BLaER1 treated with 17β-estradiol and CSF1 and Interleukin-3, amounts not matched to agents 10 nM and 100 nM (cell line): ENCODE measurements at regions not wholly inside any gene's neighbourhood (a gene's known extent, or its start where the extent isn't known, plus 50 kb on each side); places are given as distances from the start of the nearest gene placed in this dataset.
"Not testable (repeated sequence)": the region's sequence is repeated elsewhere in the genome, so short reads cannot be mapped to it uniquely, and the experiment has no call there.

ENCODE experiments used
- H3K27ac ChIP-seq, 11 experiments: shearing (Covaris generic); formaldehyde crosslinking; 2 replicates each; pipeline ENCODE4 v1.8.1; 2022
- H3K27me3 ChIP-seq, 11 experiments: shearing (Covaris generic); formaldehyde crosslinking; 2 replicates each; pipeline ENCODE4 v1.8.1; 2022
- H3K36me3 ChIP-seq, 11 experiments: shearing (Covaris generic); formaldehyde crosslinking; 2 replicates each; pipeline ENCODE4 v1.8.1; 2022
- H3K4me1 ChIP-seq, 10 experiments: shearing (Covaris generic); formaldehyde crosslinking; 2 replicates each; pipeline ENCODE4 v1.8.1; 2022
- H3K4me2 ChIP-seq, 11 experiments: shearing (Covaris generic); formaldehyde crosslinking; 2 replicates each; pipeline ENCODE4 v1.8.1; 2022
- H3K4me3 ChIP-seq, 10 experiments: shearing (Covaris generic); formaldehyde crosslinking; 2 replicates each; pipeline ENCODE4 v1.8.1; 2022
- H3K9ac ChIP-seq, 11 experiments: shearing (Covaris generic); formaldehyde crosslinking; 2 replicates each; pipeline ENCODE4 v1.8.1; 2022
- H3K9me3 ChIP-seq, 11 experiments: shearing (Covaris generic); formaldehyde crosslinking; replicated peaks in 1 of 11; 2 replicates each; pipeline ENCODE4 v1.8.1; 2022
- H4K20me1 ChIP-seq, 11 experiments: shearing (Covaris generic); formaldehyde crosslinking; 2 replicates each; pipeline ENCODE4 v1.8.1; 2022
- Cebpa-rat ChIP-seq, 11 experiments: shearing (Covaris generic); IDR thresholded peaks; 2 replicates each; pipeline ENCODE4 v1.8.1; 2022

- peak overlapping the region in 3 of 11 experiments; percentile 14 to 24 (median 17); a peak in 4 of 22 replicates for H3K4me2 ChIP-seq
- peaks cover 15 to 37% (median 33%) of the 10 kb centered on the region in 10 experiments for H3K4me1 ChIP-seq
- no peaks in the 10 kb centered on the region for H3K36me3 ChIP-seq
- H3K9me3 ChIP-seq, result no peaks in the 10 kb centered on the region; a peak in 1 of 22 replicates
- H4K20me1 ChIP-seq, result peaks cover 0 to 15% (median 0%) of the 10 kb centered on the region in 11 experiments; a peak in 8 of 22 replicates
- H3K9ac ChIP-seq, result no peak overlapping the region
- H3K27me3 ChIP-seq, result peaks cover 0 to 12% (median 0%) of the 10 kb centered on the region in 11 experiments; a peak in 5 of 22 replicates
- no peak overlapping the region for H3K27ac ChIP-seq
- no peak overlapping the region for H3K4me3 ChIP-seq
- TF ChIP-seq Cebpa-rat (IDR thresholded peaks at IDR 0.05), result no peak
These were observed 180.4 kb downstream of the SMAD6 start for GRCh38 chr15:66882251-66883020.

- Histone ChIP-seq H3K27me3 (peaks cover 0 to 10% (median 0%) of the 10 kb centered on the region in 11 experiments; a peak in 5 of 22 replicates), H3K4me3 (no peak overlapping the region), H3K36me3 (no peaks in the 10 kb centered on the region), H3K27ac (no peak overlapping the region), H4K20me1 (peaks cover 0 to 6% (median 0%) of the 10 kb centered on the region in 11 experiments; a peak in 2 of 22 replicates), H3K9ac (no peak overlapping the region), H3K4me1 (peaks cover 5 to 27% (median 23%) of the 10 kb centered on the region in 10 experiments; a peak in 18 of 20 replicates), H3K9me3 (peaks cover 0 to 5% (median 2%) of the 10 kb centered on the region in 11 experiments; a peak in 8 of 22 replicates), H3K4me2 (peak overlapping the region in 4 of 11 experiments; percentile 3 to 30 (median 10); a peak in 3 of 22 replicates)
- no peak for TF ChIP-seq Cebpa-rat (IDR thresholded peaks at IDR 0.05)
These were observed 181.4 kb downstream of the SMAD6 start for GRCh38 chr15:66883284-66883911.

GRCh38 chr15:66884115-66884622 is 181.2 kb upstream of the SMAD3 start:
- TF ChIP-seq Cebpa-rat (IDR thresholded peaks at IDR 0.05), result no peak
- H3K9me3 ChIP-seq, result peaks cover 4 to 12% (median 9%) of the 10 kb centered on the region in 11 experiments
- no peak overlapping the region for H3K9ac ChIP-seq
- peaks cover 0 to 9% (median 0%) of the 10 kb centered on the region in 11 experiments; a peak in 4 of 22 replicates for H3K27me3 ChIP-seq
- no peaks in the 10 kb centered on the region; a peak in 1 of 22 replicates for H4K20me1 ChIP-seq
- H3K4me3 ChIP-seq, result no peak overlapping the region
- H3K4me2 ChIP-seq, result no peak overlapping the region
- H3K36me3 ChIP-seq, result no peaks in the 10 kb centered on the region
- H3K27ac ChIP-seq, result no peak overlapping the region
- peaks cover 0 to 20% (median 16%) of the 10 kb centered on the region in 10 experiments; a peak in 16 of 20 replicates for H3K4me1 ChIP-seq

- no peak overlapping the region for H3K4me2 ChIP-seq
- H3K36me3 ChIP-seq, result no peaks in the 10 kb centered on the region
- no peak overlapping the region for H3K27ac ChIP-seq
- no peak overlapping the region for H3K9ac ChIP-seq
- H3K27me3 ChIP-seq, result peaks cover 0 to 9% (median 0%) of the 10 kb centered on the region in 11 experiments; a peak in 4 of 22 replicates
- peaks cover 0 to 18% (median 13%) of the 10 kb centered on the region in 10 experiments; a peak in 16 of 20 replicates for H3K4me1 ChIP-seq
- H3K9me3 ChIP-seq, result peaks cover 10 to 18% (median 15%) of the 10 kb centered on the region in 11 experiments
- H4K20me1 ChIP-seq, result no peaks in the 10 kb centered on the region; a peak in 1 of 22 replicates
- no peak overlapping the region for H3K4me3 ChIP-seq
- no peak for TF ChIP-seq Cebpa-rat (IDR thresholded peaks at IDR 0.05)
These were observed 180.7 kb upstream of the SMAD3 start for GRCh38 chr15:66884661-66885237.

- peaks cover 16 to 25% (median 22%) of the 10 kb centered on the region in 11 experiments for H3K9me3 ChIP-seq
- H3K4me3 ChIP-seq, result no peak overlapping the region
- H3K27me3 ChIP-seq, result peaks cover 0 to 9% (median 0%) of the 10 kb centered on the region in 11 experiments; a peak in 4 of 22 replicates
- TF ChIP-seq Cebpa-rat (IDR thresholded peaks at IDR 0.05), result no peak
- no peak overlapping the region for H3K9ac ChIP-seq
- peaks cover 0 to 12% (median 7%) of the 10 kb centered on the region in 10 experiments; a peak in 16 of 20 replicates for H3K4me1 ChIP-seq
- no peak overlapping the region for H3K27ac ChIP-seq
- no peaks in the 10 kb centered on the region; a peak in 1 of 22 replicates for H4K20me1 ChIP-seq
- H3K36me3 ChIP-seq, result no peaks in the 10 kb centered on the region
- no peak overlapping the region for H3K4me2 ChIP-seq
These were observed 180.0 kb upstream of the SMAD3 start for GRCh38 chr15:66885281-66885915.

- no peaks in the 10 kb centered on the region for H4K20me1 ChIP-seq
- no peak overlapping the region for H3K4me3 ChIP-seq
- peaks cover 19 to 30% (median 26%) of the 10 kb centered on the region in 11 experiments for H3K9me3 ChIP-seq
- no peak overlapping the region for H3K4me2 ChIP-seq
- no peak overlapping the region for H3K9ac ChIP-seq
- H3K36me3 ChIP-seq, result no peaks in the 10 kb centered on the region
- peaks cover 0 to 9% (median 0%) of the 10 kb centered on the region in 11 experiments; a peak in 3 of 22 replicates for H3K27me3 ChIP-seq
- peaks cover 0 to 7% (median 1%) of the 10 kb centered on the region in 10 experiments; a peak in 5 of 20 replicates for H3K4me1 ChIP-seq
- no peak overlapping the region for H3K27ac ChIP-seq
- no peak for TF ChIP-seq Cebpa-rat (IDR thresholded peaks at IDR 0.05)
These were observed 179.1 kb upstream of the SMAD3 start for GRCh38 chr15:66886241-66886675.

- Histone ChIP-seq H3K4me3 (no peak overlapping the region), H3K27me3 (peaks cover 0 to 9% (median 0%) of the 10 kb centered on the region in 11 experiments; a peak in 3 of 22 replicates), H3K4me2 (no peak overlapping the region), H4K20me1 (no peaks in the 10 kb centered on the region), H3K4me1 (peaks cover 0 to 7% (median 0%) of the 10 kb centered on the region in 10 experiments; a peak in 4 of 20 replicates), H3K27ac (no peak overlapping the region), H3K9ac (no peak overlapping the region), H3K9me3 (peaks cover 19 to 30% (median 27%) of the 10 kb centered on the region in 11 experiments), H3K36me3 (no peaks in the 10 kb centered on the region)
- no peak for TF ChIP-seq Cebpa-rat (IDR thresholded peaks at IDR 0.05)
These were observed 178.6 kb upstream of the SMAD3 start for GRCh38 chr15:66886686-66887273.

- H3K27ac ChIP-seq, result not testable (repeated sequence)
These were observed 176.1 kb upstream of the SMAD3 start for GRCh38 chr15:66889298-66889697.

More at GRCh38 chr15:66889298-66889697, 176.1 kb upstream of the SMAD3 start:
- H3K4me2 ChIP-seq, H3K9ac ChIP-seq, H3K27me3 ChIP-seq, H3K4me3 ChIP-seq, H3K4me1 ChIP-seq, H3K36me3 ChIP-seq, H4K20me1 ChIP-seq: not testable (repeated sequence)
- H3K9me3 ChIP-seq, result peaks cover 19 to 30% (median 27%) of the 10 kb centered on the region in 11 experiments
